DND-41 (cell line): ENCODE measurements at regions not wholly inside any gene's neighbourhood (a gene's known extent, or its start where the extent isn't known, plus 50 kb on each side); places are given as distances from the start of the nearest gene placed in this dataset.

Source experiments
- CTCF ChIP-seq: IDR thresholded peaks from 2 replicates; pipeline ENCODE4 v1.5.1; 2012; ENCODE audit warnings: borderline replicate concordance, low read length, moderate library complexity, mild to moderate bottlenecking; ENCODE audit not compliant: poor library complexity, severe bottlenecking; ENCODE audit errors: extremely low read depth
- EZH2 ChIP-seq: IDR thresholded peaks from 3 replicates; pipeline ENCODE4 v1.6.1; 2012; ENCODE audit warnings: borderline replicate concordance, low read depth, mild to moderate bottlenecking, moderate library complexity, low read length, inconsistent platforms; ENCODE audit not compliant: severe bottlenecking

GRCh38 chr13:87107651-87108050 is 563.5 kb upstream of the SLITRK5 start:
- no peak for TF ChIP-seq CTCF
- no peak for TF ChIP-seq EZH2
